Fibroblast of skin of left quadriceps (primary cell): ENCODE measurements at regions not wholly inside any gene's neighbourhood (a gene's known extent, or its start where the extent isn't known, plus 50 kb on each side); places are given as distances from the start of the nearest gene placed in this dataset.
"Not testable (repeated sequence)": the region's sequence is repeated elsewhere in the genome, so short reads cannot be mapped to it uniquely, and the experiment has no call there.

Experiments used
- DNase-seq, 2 experiments: peaks; one replicate each; pipeline ENCODE4 v3.0.0-alpha.2; 2013; ENCODE audit warnings: low read depth in 2 of 2

GRCh38 chr1:171397851-171398469 lies 84.0 kb downstream of the FMO4 start:
- no peak for DNase-seq

- DNase-seq, result no peak
These were observed 81.9 kb upstream of the PRRC2C start for GRCh38 chr1:171403393-171403792.

- DNase-seq, result no peak
These were observed 80.0 kb upstream of the PRRC2C start for GRCh38 chr1:171405391-171405714.

- not testable (repeated sequence) for DNase-seq
These were observed 71.8 kb upstream of the PRRC2C start for GRCh38 chr1:171413557-171413956.

DNA sequence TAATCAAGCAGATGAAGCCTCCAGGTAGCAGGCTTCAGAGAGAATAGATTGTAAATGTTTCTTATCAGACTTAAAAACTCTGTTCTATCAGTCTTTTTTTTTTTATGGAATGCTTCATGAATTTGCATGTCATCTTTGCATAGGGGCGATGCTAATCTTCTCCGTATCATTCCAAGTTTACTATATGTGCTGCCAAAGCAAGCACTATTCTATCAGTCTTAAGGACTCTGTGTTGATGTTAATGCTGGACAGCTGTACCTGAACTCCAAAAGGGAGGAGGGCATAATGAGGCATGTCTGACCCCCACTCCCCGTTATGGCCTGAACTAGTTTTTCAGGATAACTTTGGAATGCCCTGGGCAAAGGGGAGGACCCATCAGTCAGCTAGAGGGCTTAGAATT lies 66.8 kb upstream of the PRRC2C start:
- no peak for DNase-seq

DNA sequence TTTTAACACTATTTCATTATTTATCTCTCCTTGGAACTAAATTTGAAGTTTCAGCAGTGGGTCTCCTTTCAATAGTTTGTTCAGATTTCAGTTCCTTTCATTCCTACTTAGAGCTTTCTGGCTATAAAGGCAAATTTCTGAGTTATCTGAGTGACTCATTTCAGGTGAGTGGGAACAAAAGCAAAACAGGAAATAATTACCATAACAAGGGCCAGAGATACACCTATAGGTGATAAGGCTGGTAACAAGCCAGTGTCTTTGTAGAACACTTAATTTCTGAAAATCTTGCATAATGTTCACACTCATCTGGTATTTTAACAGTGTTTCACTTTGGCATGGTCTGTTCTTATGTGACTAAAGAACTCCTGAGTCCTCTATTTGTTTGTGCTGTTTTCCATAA lies 64.5 kb upstream of the PRRC2C start:
- DNase-seq, result no peak

- no peak for DNase-seq
These were observed 63.8 kb upstream of the PRRC2C start for GRCh38 chr1:171421413-171422020.

DNA sequence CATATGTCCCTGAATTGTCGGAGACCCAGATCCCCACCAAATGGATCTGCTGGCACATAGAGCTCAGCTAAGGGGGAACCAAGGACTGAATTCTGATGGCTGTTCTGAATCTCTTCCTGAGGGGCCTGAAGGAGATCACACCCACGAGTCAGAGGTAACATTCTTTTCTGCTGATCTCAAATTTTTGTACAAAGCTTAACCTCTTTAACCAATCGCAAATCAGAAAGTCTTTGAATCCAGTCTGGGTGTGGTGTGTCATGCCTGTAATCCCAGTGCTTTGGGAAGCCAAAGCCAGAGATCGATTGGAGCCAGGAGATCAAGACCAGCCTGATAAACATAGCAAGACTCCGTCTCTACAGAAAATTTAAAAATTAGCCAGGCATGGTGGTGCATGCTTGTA lies 62.8 kb upstream of the PRRC2C start:
- peak; percentile 15 to 20 for DNase-seq

DNA sequence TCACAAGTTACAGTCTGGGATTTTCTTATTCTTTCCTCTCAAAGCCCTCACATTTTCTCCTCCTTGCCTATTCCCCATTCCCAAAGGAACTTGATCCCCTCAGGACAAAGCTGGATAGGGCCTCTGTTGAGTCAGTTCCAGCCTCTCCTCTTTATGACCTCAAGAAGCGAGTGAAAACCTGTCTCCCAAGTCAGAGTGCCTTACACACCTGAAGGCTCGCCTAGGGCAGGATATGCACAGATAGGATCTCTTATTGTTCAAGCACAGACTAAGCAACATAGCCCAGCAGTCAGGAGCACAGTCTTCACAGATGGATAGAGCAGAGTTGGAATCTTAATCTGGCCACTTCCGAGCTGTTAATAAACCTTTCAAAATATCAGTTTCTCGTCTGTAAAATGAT lies 60.8 kb upstream of the PRRC2C start:
- DNase-seq, result no peak

DNA sequence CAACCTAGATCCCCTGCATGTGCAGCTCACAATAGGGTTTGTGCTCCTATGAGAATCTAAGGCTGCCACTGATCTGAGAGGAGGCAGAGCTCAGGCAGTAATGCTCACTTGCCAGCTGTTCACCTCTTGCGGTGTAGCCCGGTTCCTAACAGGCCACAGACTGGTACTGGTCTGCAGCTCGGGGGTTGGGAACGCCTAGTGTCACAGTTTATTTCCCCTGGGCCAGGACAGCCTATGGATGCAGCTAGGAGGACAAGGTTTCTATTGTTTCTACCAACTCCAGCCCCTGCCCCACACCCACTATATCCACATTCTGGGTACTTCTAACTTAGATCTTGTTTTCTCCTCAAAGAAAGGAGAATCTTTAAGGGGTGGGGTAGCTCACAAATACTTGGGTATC lies 58.7 kb upstream of the PRRC2C start:
- DNase-seq, result no peak

GRCh38 chr1:171427852-171428471 lies 57.4 kb upstream of the PRRC2C start:
- DNase-seq, result no peak

GRCh38 chr1:171429137-171429536 lies 56.2 kb upstream of the PRRC2C start:
- DNase-seq, result no peak

DNA sequence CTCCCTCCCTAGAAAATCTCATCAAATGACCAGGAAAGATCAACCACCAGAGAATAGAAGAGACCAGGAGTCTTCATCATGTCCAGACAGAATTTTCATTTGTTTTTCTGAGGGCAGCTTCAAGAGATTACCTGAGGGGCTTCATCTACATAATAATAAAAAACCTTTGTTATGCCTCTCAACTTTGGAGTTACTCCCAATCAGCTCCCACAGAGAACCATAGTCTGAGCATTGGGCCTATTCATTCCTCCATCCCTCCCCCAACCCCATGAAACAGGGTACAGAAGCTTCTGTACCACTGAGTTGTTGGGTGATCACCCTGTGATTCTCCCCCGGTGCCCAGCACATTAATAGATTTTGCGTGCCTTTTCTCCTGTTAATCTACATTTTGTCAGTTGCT lies 53.3 kb upstream of the PRRC2C start:
- DNase-seq, result no peak

DNA sequence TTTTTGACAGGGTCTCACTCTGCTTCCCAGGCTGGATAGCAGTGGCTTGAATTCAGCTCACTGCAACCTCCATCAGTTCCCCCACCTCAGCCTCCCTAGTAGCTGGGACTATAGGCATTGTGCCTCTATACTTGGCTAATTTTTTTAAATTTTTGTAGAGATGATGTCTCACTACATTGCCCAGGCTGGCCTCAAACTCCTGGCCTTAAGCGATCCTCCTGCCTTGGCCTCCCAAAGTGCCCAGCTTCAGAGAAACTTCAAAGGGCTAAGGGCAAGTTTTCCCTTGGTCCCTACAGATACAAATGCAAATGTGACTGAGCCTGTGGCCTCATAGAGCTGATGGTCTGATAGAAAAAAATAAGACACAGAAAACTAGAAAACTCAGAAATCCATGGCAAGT lies 52.9 kb upstream of the PRRC2C start:
- DNase-seq, result no peak

DNA sequence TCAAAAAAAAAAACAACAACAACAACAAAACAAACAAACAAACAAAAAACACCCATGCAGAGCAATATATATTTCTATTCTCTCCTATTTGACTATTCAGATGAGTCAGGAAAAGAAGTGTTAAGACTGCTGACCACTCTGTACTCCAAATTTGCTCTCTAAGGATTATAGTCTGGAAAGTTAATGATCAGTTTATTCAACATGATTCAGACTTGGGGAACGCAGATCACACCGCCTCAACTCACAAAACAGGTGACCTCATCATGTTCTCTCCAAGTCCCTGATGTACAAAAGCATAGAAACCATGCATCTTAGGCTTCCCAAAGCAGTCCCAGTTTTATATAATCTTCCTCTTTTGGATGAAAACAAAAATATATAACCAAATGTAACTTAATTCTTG lies 51.9 kb upstream of the PRRC2C start:
- DNase-seq, result peak; percentile 24 to 27

DNA sequence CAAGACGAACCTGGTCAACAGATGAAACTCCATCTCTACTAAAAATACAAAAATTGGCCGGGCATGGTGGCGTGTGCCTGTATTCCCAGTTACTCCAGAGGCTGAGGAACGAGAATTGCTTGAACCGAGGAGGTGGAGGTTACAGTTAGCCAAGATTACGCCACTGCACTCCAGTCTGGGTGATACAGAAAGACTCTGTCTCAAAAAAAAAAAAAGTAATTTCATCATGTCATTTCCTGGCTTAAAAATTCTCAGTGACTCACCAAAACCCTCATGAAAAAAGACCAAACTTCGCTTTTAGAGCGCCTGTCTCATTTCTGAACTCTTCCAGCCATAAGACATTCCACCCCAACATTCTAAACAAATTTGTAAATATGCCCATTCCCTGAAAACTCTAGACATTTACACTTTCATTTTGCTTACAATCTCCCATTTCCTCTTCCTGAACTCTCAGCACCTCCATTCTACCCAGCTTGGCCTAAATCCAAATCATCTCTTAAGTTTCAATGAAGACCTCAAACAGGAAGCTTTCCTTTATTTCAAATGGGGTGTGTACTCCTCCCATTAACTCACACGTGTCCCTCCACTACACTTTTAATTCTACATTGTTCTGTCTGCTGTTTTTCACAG lies 50.5 kb upstream of the PRRC2C start:
- DNase-seq, result peak; percentile 58
